Keratinocyte (primary cell): ENCODE measurements at regions not wholly inside any gene's neighbourhood (a gene's known extent, or its start where the extent isn't known, plus 50 kb on each side); places are given as distances from the start of the nearest gene placed in this dataset.

ENCODE experiments used
- DNase-seq: peaks from one replicate; pipeline ENCODE4 v3.0.0-alpha.2; 2011; ENCODE audit warnings: low read depth, missing footprints, low spot score
- FAIRE-seq: peaks from 2 replicates; lab custom pipeline; 2011; peaks lifted over from hg19 to GRCh38; lab: Jason Lieb, UNC
- H2AFZ ChIP-seq: 2 replicates; pipeline ENCODE4 v1.6.0; 2012; ENCODE audit warnings: low read length, control low read depth, inconsistent platforms; ENCODE audit not compliant: control insufficient read depth
- H3K27ac ChIP-seq: 2 replicates; pipeline ENCODE4 v1.5.1; 2011; ENCODE audit warnings: low read length; ENCODE audit not compliant: control insufficient read depth, insufficient read depth
- H3K27me3 ChIP-seq: 3 replicates; pipeline ENCODE4 v1.6.0; 2011; ENCODE audit warnings: low read length; ENCODE audit not compliant: control insufficient read depth, insufficient read depth; ENCODE audit errors: extremely low read depth
- H3K36me3 ChIP-seq, 2 experiments: 2 replicates in 1 of 2; 3 replicates in 1 of 2; pipeline ENCODE4 v1.5.1; 2011; ENCODE audit warnings: low read length in 2 of 2, mild to moderate bottlenecking in 1 of 2; ENCODE audit not compliant: control insufficient read depth in 2 of 2, insufficient read depth in 2 of 2; ENCODE audit errors: extremely low read depth in 1 of 2
- H3K4me1 ChIP-seq: 3 replicates; pipeline ENCODE4 v1.5.1; 2011; ENCODE audit warnings: low read length; ENCODE audit not compliant: control insufficient read depth, insufficient read depth; ENCODE audit errors: extremely low read depth
- H3K4me2 ChIP-seq: 3 replicates; pipeline ENCODE4 v1.6.0; 2011; ENCODE audit warnings: low read depth, low read length; ENCODE audit not compliant: control insufficient read depth, insufficient read depth; ENCODE audit errors: extremely low read depth
- H3K4me3 ChIP-seq, 3 experiments: fragments of 200-600 bp in 1 of 3; sonication (generic) in 1 of 3; 2 replicates in 2 of 3; 3 replicates in 1 of 3; pipeline ENCODE4 v1.5.1; 2011 to 2016; ENCODE audit warnings: low read length in 3 of 3, mild to moderate bottlenecking in 3 of 3, control low read depth in 2 of 3, inconsistent platforms in 1 of 3, low read depth in 1 of 3, mixed read lengths in 1 of 3, mixed run types in 1 of 3, moderate library complexity in 1 of 3; ENCODE audit not compliant: control insufficient read depth in 2 of 3, insufficient read depth in 2 of 3; ENCODE audit errors: extremely low read depth in 1 of 3
- H3K79me2 ChIP-seq: 2 replicates; pipeline ENCODE4 v1.6.0; 2012; ENCODE audit warnings: low read length; ENCODE audit not compliant: control insufficient read depth, insufficient read depth
- H3K9ac ChIP-seq: 3 replicates; pipeline ENCODE4 v1.6.0; 2011; ENCODE audit warnings: low read length; ENCODE audit not compliant: control insufficient read depth, insufficient read depth; ENCODE audit errors: extremely low read depth
- H3K9me1 ChIP-seq: 3 replicates; pipeline ENCODE4 v1.6.0; 2011; ENCODE audit warnings: low read length; ENCODE audit not compliant: control insufficient read depth, insufficient read depth; ENCODE audit errors: extremely low read depth
- H3K9me3 ChIP-seq: 2 replicates; pipeline ENCODE4 v1.5.1; 2012; ENCODE audit warnings: low read depth, low read length; ENCODE audit not compliant: control insufficient read depth
- H4K20me1 ChIP-seq: 3 replicates; pipeline ENCODE4 v1.6.0; 2011; ENCODE audit warnings: low read length; ENCODE audit not compliant: control insufficient read depth, insufficient read depth; ENCODE audit errors: extremely low read depth
- EZH2 ChIP-seq: IDR thresholded peaks from one replicate; pipeline ENCODE4 v1.6.1; 2012; ENCODE audit warnings: inconsistent platforms, mild to moderate bottlenecking, low read length, moderate library complexity
- dilution Hi-C: fragments of 300-500 bp; cut with MboI; formaldehyde crosslinking; loops from one replicate; pipeline ENCODE4 v1.7.0; 2020; ENCODE audit warnings: low sequenced_read_pairs; ENCODE audit not compliant: extremely low pct_ligation_motif_present
- TF ChIP-seq, protein P1 (sequence below), 3 experiments: IDR thresholded peaks in 1 of 3; conservative IDR thresholded peaks in 1 of 3; optimal IDR thresholded peaks in 1 of 3; 2 replicates in 2 of 3; 3 replicates in 1 of 3; pipeline versions ENCODE3 to v1.5.1; 2011; ENCODE audit warnings: low read length in 3 of 3, mild to moderate bottlenecking in 3 of 3, moderate library complexity in 2 of 3, control low read depth in 1 of 3, inconsistent platforms in 1 of 3; ENCODE audit not compliant: insufficient read depth in 2 of 3; ENCODE audit errors: extremely low read depth in 1 of 3

DNA sequence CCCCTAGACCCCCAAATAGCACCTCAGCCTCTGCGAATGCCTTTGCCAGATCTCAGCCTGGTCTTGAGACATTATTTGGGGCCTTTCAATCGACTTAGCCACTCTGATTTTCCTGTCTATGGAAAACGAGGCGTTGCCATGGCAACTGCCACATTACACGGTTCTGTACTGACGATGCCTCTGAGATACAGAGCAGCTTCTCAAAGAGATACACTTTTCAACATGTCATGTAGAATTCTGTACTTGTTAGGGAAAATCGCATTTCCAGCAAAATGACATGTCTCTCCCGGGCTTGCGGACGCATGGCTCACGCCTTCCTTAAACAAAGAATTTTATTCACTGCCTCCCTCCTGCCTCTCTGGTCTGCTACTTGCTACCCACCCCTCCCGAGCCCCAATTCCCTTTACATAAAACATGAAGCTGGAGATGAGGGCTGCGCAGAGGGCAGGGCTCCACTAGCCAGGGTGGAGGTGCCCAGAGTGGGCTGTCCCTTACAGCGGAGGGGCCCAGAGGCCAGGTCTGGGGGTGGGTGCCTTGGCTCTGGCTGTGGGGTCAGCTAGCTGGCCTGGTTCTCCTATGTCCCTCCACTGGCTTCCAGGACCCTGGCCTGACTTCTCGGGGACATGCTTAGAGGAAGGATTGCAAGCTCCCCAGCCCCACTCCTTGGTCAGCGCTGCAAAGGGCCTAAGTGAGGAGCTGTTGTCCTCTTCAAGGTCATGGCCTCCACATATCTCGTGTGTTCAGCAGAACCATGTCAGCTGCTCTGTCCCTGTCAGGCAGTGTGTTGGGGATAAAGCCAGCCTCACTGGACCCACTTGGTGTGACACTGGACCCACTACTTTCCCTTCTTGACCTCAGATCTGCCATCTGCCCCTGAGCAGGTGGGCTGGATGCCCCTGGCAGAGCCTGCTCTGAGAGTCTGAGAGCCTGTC lies 342.5 kb downstream of the RPS24 start:
- FAIRE-seq = no peak
- TF ChIP-seq, protein P1, sequence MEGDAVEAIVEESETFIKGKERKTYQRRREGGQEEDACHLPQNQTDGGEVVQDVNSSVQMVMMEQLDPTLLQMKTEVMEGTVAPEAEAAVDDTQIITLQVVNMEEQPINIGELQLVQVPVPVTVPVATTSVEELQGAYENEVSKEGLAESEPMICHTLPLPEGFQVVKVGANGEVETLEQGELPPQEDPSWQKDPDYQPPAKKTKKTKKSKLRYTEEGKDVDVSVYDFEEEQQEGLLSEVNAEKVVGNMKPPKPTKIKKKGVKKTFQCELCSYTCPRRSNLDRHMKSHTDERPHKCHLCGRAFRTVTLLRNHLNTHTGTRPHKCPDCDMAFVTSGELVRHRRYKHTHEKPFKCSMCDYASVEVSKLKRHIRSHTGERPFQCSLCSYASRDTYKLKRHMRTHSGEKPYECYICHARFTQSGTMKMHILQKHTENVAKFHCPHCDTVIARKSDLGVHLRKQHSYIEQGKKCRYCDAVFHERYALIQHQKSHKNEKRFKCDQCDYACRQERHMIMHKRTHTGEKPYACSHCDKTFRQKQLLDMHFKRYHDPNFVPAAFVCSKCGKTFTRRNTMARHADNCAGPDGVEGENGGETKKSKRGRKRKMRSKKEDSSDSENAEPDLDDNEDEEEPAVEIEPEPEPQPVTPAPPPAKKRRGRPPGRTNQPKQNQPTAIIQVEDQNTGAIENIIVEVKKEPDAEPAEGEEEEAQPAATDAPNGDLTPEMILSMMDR (optimal IDR thresholded peaks at IDR 0.05 in 1 of 3, IDR thresholded peaks at IDR 0.05 in 1 of 3, conservative IDR thresholded peaks at IDR 0.05 in 1 of 3; ENCODE audit: extremely low read depth in 1 of 3, insufficient read depth in 2 of 3, low read length in 3 of 3) = no peak
- no peak for TF ChIP-seq EZH2
- DNase-seq = no peak

DNA sequence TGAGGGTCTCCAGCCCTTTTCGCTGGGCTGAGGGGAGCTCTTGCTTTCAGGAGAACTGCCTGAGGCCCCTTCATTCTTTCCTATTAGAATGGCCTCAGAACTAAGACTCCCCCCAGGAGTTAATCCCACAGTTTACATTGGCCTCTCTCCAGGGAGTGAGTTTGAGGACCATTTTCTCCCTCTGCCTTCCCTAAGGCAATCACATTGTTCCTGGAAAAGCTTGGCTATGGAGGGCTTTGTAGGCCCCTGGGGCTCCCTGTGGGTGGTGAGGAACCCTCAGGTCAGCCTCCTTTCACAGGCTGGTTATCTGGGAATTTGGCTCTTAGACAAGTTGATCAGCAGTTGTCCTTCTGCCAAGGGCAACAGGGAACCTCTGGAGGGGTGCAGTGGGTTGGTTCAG lies 343.7 kb downstream of the RPS24 start:
- H3K27me3 ChIP-seq = peaks cover 12% of the 10 kb centered on the region
- DNase-seq = no peak
- H3K9ac ChIP-seq = no peak overlapping the region
- no peak overlapping the region for H3K4me3 ChIP-seq
- no peaks in the 10 kb centered on the region for H3K9me1 ChIP-seq
- H4K20me1 ChIP-seq = no peaks in the 10 kb centered on the region
- no peaks in the 10 kb centered on the region for H3K79me2 ChIP-seq
- no peaks in the 10 kb centered on the region for H3K9me3 ChIP-seq
- dilution Hi-C loops = no loop called here
- no peak overlapping the region for H2AFZ ChIP-seq
- no peak overlapping the region for H3K27ac ChIP-seq
- H3K4me1 ChIP-seq = no peaks in the 10 kb centered on the region
- no peak for FAIRE-seq
- TF ChIP-seq EZH2 = no peak
- TF ChIP-seq, protein P1 (optimal IDR thresholded peaks at IDR 0.05 in 1 of 3, IDR thresholded peaks at IDR 0.05 in 1 of 3, conservative IDR thresholded peaks at IDR 0.05 in 1 of 3; ENCODE audit: extremely low read depth in 1 of 3, insufficient read depth in 2 of 3, low read length in 3 of 3) = no peak
- H3K36me3 ChIP-seq = no peaks in the 10 kb centered on the region
- no peak overlapping the region for H3K4me2 ChIP-seq

More for the DNA sequence above, 342.5 kb downstream of the RPS24 start:
- Histone ChIP-seq H3K27me3 (peaks cover 11% of the 10 kb centered on the region), H3K79me2 (no peaks in the 10 kb centered on the region), H3K9me1 (no peaks in the 10 kb centered on the region), H3K4me1 (no peaks in the 10 kb centered on the region), H4K20me1 (no peaks in the 10 kb centered on the region), H3K9ac (no peak overlapping the region), H3K4me2 (no peak overlapping the region), H3K27ac (no peak overlapping the region), H3K9me3 (no peaks in the 10 kb centered on the region), H3K4me3 (no peak overlapping the region), H2AFZ (no peak overlapping the region), H3K36me3 (no peaks in the 10 kb centered on the region)
- dilution Hi-C loops = no loop called here
